ENCODE measurements at regions not wholly inside any gene's neighbourhood (a gene's known extent, or its start where the extent isn't known, plus 50 kb on each side); places are given as distances from the start of the nearest gene placed in this dataset.
A peak's percentile ranks its signal among the peaks of the same experiment; 100 is the strongest.

GRCh38 chr5:111859533-111860270 lies 102.7 kb upstream of the NREP start:
- no peak for DNase-seq

- DNase-seq: no peak
Measured at GRCh38 chr5:111859031-111859430, 102.0 kb upstream of the NREP start.

GRCh38 chr5:111857623-111858022 lies 100.6 kb upstream of the NREP start:
- no peak for DNase-seq

DNA sequence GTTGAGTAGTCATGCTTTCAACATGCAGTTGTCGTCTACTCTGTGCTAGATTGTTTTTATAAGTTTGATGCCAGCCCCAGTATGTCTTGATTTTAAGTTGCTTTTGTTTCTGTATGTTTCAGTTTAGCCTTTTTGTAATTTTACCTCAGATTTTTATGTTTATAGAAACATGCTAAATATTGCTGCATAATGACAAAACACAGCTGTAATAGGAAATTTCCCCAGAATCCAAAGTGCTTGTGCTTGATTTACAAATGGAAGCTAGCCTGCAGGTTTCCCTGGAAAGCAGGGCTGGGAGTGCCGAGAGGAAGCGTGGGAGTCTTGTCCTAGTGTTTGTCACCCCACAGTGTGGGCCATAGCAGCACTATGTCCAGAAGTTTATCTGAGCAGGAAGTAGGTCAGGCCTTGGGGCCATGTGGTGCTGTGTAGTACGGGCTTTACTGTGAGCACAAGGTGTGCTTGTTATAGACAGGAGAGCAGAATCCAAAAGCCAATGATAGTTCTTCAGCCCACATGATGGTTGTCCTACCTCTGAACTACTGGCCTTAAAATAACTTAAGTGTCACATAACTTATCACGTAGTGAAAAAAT lies 100.0 kb upstream of the NREP start:
- DNase-seq: no peak

- peak; percentile 80 for DNase-seq
Measured at GRCh38 chr5:111855356-111855755, 98.4 kb upstream of the NREP start.

DNA sequence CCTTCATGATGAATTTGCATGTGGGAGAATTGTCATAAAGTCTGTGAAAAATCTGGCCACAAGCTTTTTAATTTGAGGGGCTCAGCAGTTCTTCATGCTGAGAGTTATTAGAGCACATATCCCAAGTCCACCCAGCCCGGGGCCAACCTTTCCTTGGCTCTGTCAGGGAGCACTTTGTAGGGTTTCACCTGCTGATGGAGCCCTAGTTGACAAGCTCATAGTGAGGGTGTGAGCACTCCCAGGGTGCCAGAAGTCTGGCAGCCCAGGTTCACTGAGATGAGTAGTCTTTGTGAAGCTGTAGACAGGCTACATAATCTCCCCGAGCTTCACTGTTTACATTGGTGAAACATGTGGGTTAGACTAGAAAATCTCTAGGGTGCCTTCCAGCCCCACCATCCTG lies 97.2 kb upstream of the NREP start:
- no peak for DNase-seq

- no peak for DNase-seq
Measured at GRCh38 chr5:111853748-111854147, 96.8 kb upstream of the NREP start.

GRCh38 chr5:111851631-111852548 lies 94.9 kb upstream of the NREP start:
- no peak for DNase-seq

- no peak for DNase-seq
Measured at GRCh38 chr5:111848476-111848875, 91.5 kb upstream of the NREP start.

DNA sequence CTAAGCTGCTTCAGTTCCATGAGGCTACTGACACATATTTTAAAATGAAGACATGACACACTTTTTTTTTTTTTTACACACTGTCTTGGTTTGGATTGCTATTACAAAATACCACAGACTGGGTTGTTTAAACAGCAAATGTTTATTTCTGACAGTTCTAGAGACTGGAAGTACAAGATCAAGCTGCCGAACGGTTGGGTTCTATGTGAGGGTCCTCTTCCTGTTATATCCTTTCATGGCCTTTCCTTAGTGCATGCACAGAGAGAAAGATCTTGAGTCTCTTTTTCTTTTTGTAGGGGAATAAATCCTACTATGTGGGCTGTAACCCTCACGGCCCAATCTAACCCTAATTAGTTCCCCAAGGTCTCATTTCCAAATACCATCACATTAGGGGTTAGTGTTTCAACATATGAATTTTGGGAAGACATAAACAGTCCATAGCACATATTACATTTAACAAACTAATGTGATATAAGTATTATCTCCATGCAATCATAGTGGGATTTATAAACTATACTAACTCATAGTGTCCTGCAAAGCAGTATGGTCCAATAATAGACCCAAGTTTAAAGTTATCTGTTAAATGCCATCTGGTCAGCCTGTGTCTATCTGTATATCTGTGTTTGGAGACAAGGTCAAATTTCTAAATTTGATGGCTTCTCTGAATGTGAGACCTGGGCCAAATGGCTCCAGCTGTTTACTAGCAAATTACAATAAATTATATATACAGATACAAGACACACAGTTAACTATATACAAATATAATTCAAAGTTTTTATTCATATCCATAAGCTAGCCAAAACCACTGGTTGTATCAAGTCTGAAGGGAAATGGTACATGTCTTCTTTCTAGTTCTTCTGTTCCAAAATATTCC lies 90.3 kb upstream of the NREP start:
- DNase-seq: no peak

GRCh38 chr5:111840036-111840674 lies 83.2 kb upstream of the NREP start:
- DNase-seq: no peak

DNA sequence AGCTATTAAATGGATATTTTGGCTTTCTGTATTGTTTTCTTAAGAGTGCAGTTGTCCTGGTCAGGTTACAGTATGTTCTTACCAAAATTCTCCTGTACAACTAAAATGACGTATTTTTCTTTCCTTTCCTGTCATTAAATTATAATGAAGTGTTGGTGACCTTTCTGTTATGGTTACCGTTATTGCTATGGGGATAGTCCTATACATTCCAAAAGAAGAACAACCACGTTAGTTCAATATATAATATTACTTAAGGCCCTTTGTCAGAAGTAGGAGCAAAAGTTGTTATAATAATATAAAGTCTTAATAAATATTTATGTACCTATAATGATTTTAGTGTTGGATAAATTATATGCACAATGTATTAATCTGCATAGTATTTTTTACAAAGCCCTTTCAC lies 82.4 kb upstream of the NREP start:
- no peak for DNase-seq

- no peak for DNase-seq
Measured at GRCh38 chr5:111836426-111836825, 79.4 kb upstream of the NREP start.

DNA sequence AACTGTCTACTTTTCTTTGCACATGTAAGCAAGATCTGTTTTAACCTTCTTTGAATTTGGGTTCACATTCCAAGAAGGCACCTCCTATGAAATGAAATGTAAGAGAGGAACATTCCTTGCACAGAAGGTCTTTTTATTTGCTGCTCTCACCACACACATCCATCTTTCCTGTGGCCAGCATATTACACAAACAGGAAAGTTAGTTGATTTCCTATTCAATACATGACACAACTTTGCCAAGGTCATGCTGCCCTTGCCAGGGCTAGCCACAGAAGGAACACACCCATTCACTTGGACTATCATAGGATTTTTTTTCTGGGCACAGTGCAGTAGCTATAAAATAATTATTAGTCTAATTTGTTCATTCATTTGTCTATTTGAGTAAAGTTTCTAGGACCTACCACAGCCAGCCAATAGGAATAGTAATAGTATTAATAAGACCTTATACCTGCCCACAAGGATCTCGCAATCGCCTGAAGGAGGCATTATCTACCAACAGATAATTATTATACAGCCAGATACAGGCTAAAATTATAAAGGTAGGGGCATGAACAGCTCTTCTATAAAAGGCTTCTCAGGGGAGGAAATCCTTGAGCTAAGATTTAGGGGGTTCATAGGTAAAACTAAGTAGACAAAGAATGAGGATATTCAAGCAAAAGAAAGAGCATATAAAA lies 78.1 kb upstream of the NREP start:
- DNase-seq: no peak

DNA sequence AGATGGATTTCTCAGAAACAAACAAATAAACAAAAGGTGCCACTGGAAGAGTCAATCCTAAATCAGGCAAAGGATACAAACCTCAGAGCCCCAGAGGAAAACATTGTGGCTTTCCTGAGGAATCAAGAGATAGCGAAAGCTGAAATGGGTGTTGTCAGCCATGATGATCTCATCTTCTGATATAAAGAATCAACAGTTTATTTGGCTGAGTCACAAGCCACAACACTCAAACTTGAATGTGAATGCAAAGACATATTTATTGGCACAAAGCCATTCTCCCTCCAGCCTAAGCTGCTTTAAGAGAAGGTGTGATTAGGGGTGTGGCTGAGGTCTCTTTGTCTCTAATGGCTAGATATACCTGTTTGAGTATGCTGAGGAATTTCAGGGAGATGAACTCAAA lies 73.3 kb upstream of the NREP start:
- DNase-seq: no peak

DNA sequence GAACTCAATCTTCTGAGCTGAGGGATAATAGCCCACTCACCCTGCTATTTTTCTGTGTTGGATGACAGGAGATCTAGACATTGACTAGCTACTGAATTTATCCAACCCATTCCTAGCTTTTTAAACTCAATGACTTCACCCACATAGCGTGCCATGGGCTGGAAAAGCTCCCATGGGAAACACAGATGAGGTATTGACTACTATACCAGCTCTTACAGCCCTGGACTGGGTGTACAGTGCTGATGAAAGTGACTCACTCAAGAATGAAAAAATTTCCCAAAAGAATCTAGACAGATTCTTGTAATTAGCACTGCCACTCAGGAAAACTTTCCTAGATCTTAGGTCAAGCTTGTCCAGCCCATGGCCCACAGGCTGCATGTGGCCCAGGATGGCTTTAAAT lies 72.7 kb upstream of the NREP start:
- DNase-seq: no peak

DNA sequence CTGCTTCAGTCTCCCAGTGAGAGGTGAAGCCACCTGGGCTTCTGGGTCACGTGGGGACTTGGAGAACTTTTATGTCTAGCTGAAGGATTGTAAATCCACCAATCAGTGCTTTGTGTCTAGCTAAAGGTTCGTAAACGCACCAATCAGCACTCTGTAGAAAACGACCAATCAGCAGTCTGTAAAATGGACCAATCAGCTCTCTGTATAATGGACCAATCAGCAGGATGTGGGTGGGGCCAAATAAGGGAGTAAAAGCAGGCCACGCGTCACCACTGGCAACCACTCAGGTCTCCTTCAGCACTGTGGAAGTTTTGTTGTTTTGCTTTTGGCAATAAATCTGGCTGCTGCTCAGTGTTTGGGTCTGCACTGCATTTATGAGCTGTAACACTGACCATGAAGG lies 69.1 kb upstream of the NREP start:
- no peak for DNase-seq

GRCh38 chr5:111820072-111820471 lies 63.1 kb upstream of the NREP start:
- no peak for DNase-seq

DNA sequence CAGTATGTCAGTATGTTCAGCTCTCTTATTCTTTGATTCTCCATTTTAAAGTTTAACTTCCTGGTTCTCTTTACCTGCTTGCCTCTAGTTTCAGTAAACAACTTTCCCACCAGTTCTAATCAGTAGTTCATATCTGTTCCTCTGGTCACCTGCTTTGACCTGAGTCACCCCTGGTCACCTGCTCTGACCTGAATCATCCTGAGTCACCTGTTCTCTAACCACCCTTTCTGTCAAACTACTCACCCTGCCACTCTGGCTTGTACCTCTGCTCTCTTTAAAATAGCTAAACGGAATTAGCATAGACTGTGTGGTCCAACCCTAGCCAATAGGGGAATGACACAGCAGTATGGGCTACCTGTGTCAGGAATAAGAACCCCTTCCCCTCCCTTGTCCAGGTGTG lies 62.0 kb upstream of the NREP start:
- peak; percentile 81 for DNase-seq

GRCh38 chr5:111813537-111813936 lies 56.5 kb upstream of the NREP start:
- DNase-seq: no peak

DNA sequence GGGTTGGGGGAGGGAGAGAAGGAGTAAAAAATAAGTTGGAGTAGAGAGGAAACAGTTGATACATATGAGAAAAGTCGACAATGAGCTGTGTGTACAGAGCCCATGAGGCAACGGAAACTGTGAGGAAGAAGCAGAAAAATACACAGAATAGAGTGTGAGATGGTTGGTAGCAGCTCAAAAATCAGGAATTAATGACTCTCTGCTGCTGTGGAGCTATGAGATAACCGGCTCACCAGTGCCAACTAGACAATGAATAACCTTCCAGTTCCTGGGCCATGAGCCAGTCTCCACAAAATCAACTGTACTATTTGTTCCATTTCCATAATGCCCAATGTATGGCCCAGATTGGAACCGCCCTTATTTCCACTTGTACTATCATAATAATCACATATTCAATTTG lies 53.1 kb upstream of the NREP start:
- no peak for DNase-seq
